ENCODE measurements at regions not wholly inside any gene's neighbourhood (a gene's known extent, or its start where the extent isn't known, plus 50 kb on each side); places are given as distances from the start of the nearest gene placed in this dataset.

- TF ChIP-seq MAZ (CRISPR knock-in tag; conservative IDR thresholded peaks at IDR 0.05 in 1 of 2, IDR thresholded peaks at IDR 0.05 in 1 of 2) (peak; percentile 36 to 51; a peak in 3 of 4 replicates), NR2C2 (CRISPR knock-in tag; IDR thresholded peaks at IDR 0.05) (no peak), NR2C2 (tag; IDR thresholded peaks at IDR 0.05) (peak; percentile 29; the same call in 1 of the 2 replicates), CSDE1 (IDR thresholded peaks at IDR 0.05) (no peak), TGIF2 (CRISPR knock-in tag; IDR thresholded peaks at IDR 0.05) (no peak), ZNF584 (CRISPR knock-in tag; IDR thresholded peaks at IDR 0.05; ENCODE audit: low read depth) (no peak), BRF1 (IDR thresholded peaks at IDR 0.05; ENCODE audit: borderline replicate concordance, extremely low read depth, insufficient read length) (no peak), ZNF282 (CRISPR knock-in tag; IDR thresholded peaks at IDR 0.05) (no peak), PTRF (tag; IDR thresholded peaks at IDR 0.05) (no peak), STAT5A (IDR thresholded peaks at IDR 0.05; ENCODE audit: borderline replicate concordance, low read length) (no peak), LARP7 (IDR thresholded peaks at IDR 0.05) (no peak), PYGO2 (tag; IDR thresholded peaks at IDR 0.05) (no peak), ZBTB40 (IDR thresholded peaks at IDR 0.05) (peak; percentile 78), ZBTB40 (CRISPR knock-in tag; IDR thresholded peaks at IDR 0.05) (no peak), NR4A1 (CRISPR knock-in tag; IDR thresholded peaks at IDR 0.05) (no peak), NR4A1 (tag; IDR thresholded peaks at IDR 0.05) (no peak), ATF4 (CRISPR knock-in tag; IDR thresholded peaks at IDR 0.05) (no peak)
Measured at GRCh38 chr10:42367532-42368230, 270.7 kb downstream of the ZNF33B start (continued).

Data from K562 (cell line).